PC-3 (cell line): ENCODE measurements at regions not wholly inside any gene's neighbourhood (a gene's known extent, or its start where the extent isn't known, plus 50 kb on each side); places are given as distances from the start of the nearest gene placed in this dataset.

Experiments
- CTCF ChIP-seq: fragments of 300-600 bp; sonication (generic); conservative IDR thresholded peaks from 2 replicates; pipeline ENCODE4 v1.5.1; 2017; ENCODE audit warnings: antibody characterized with exemption, low read depth, mild to moderate bottlenecking, low read length
- EZH2 ChIP-seq: fragments of 300-600 bp; sonication (generic); IDR thresholded peaks from one replicate; pipeline ENCODE4 v1.6.1; 2017; ENCODE audit warnings: antibody characterized with exemption, mild to moderate bottlenecking, low read length; ENCODE audit not compliant: unreplicated experiment
- EZH2phosphoT487 ChIP-seq: fragments of 300-600 bp; sonication (generic); IDR thresholded peaks from 2 replicates; pipeline ENCODE4 v1.6.1; 2018; ENCODE audit warnings: mild to moderate bottlenecking, antibody characterized with exemption, low read length, borderline replicate concordance

- no peak for TF ChIP-seq CTCF
- TF ChIP-seq EZH2phosphoT487, result no peak
- TF ChIP-seq EZH2, result no peak
Measured at GRCh38 chr4:114076899-114077570, 97.6 kb upstream of the ARSJ start.
